ENCODE measurements at regions not wholly inside any gene's neighbourhood (a gene's known extent, or its start where the extent isn't known, plus 50 kb on each side); places are given as distances from the start of the nearest gene placed in this dataset.

- no peak for DNase-seq (ENCODE audit: low read depth)
Observed at GRCh38 chr12:71240946-71241345, 83.1 kb upstream of the TSPAN8 start.

GRCh38 chr12:71239731-71240130 lies 81.9 kb upstream of the TSPAN8 start:
- no peak for DNase-seq (ENCODE audit: low read depth)

- no peak for DNase-seq (ENCODE audit: low read depth)
Observed at GRCh38 chr12:71237128-71237527, 79.3 kb upstream of the TSPAN8 start.

- DNase-seq (ENCODE audit: low read depth), result no peak
Observed at GRCh38 chr12:71236133-71236660, 78.4 kb upstream of the TSPAN8 start.

GRCh38 chr12:71233083-71233482 lies 75.3 kb upstream of the TSPAN8 start:
- DNase-seq (ENCODE audit: low read depth), result no peak

- DNase-seq (ENCODE audit: low read depth), result no peak
Observed at GRCh38 chr12:71230542-71230941, 72.7 kb upstream of the TSPAN8 start.

- no peak for DNase-seq (ENCODE audit: low read depth)
Observed at GRCh38 chr12:71223139-71223538, 65.3 kb upstream of the TSPAN8 start.

- DNase-seq (ENCODE audit: low read depth), result no peak
Observed at GRCh38 chr12:71222436-71222835, 64.6 kb upstream of the TSPAN8 start.

GRCh38 chr12:71220260-71220659 lies 62.5 kb upstream of the TSPAN8 start:
- peak; percentile 3 for DNase-seq (ENCODE audit: low read depth)

GRCh38 chr12:71219224-71219623 lies 61.4 kb upstream of the TSPAN8 start:
- DNase-seq (ENCODE audit: low read depth), result no peak

- no peak for DNase-seq (ENCODE audit: low read depth)
Observed at GRCh38 chr12:71218616-71219015, 60.8 kb upstream of the TSPAN8 start.

GRCh38 chr12:71216725-71217579 lies 59.2 kb upstream of the TSPAN8 start:
- peak; percentile 25 for DNase-seq (ENCODE audit: low read depth)

GRCh38 chr12:71214511-71215285 lies 56.9 kb upstream of the TSPAN8 start:
- no peak for DNase-seq (ENCODE audit: low read depth)

- DNase-seq (ENCODE audit: low read depth), result peak; percentile 13
Observed at GRCh38 chr12:71208053-71208685, 50.4 kb upstream of the TSPAN8 start.

Data from LHCN-M2 (cell line).